GM21723 (cell line): ENCODE measurements at regions not wholly inside any gene's neighbourhood (a gene's known extent, or its start where the extent isn't known, plus 50 kb on each side); places are given as distances from the start of the nearest gene placed in this dataset.

Source experiments
- ATAC-seq: cut with Tn5 transposase; IDR thresholded peaks from one replicate; pipeline ENCODE4 v1.9.1; 2021; ENCODE audit warnings: mild to moderate bottlenecking, moderate library complexity; ENCODE audit not compliant: unreplicated experiment

GRCh38 chr6:168886964-168887363 is 366.7 kb downstream of the THBS2 start:
- no peak for ATAC-seq

GRCh38 chr6:168885751-168886742 is 367.6 kb downstream of the THBS2 start:
- ATAC-seq = no peak

DNA sequence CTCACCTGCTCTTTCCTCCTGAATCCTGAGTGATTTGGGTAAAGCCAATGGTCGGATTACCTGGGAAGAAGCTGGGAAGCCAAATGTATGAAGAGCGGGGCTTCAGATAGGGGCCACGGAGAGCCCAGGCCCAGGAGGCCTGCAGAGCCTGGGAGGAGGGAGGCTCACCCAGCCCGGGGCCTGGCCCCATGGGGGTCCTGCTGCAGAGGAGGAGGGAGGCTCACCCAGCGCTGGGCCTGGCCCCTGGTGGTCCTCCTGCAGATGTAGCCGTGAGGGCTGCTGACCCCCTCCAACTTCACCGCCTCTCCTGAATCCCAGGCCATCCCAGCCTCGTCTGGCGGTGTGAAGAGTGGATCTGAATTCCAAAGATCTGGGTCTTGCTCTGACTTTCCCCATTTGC is 368.4 kb downstream of the THBS2 start:
- ATAC-seq = no peak

- peak; percentile 75 for ATAC-seq
These were observed 369.0 kb downstream of the THBS2 start for GRCh38 chr6:168884646-168885086.

- peak; percentile 32 for ATAC-seq
These were observed 369.5 kb downstream of the THBS2 start for GRCh38 chr6:168884050-168884645.

DNA sequence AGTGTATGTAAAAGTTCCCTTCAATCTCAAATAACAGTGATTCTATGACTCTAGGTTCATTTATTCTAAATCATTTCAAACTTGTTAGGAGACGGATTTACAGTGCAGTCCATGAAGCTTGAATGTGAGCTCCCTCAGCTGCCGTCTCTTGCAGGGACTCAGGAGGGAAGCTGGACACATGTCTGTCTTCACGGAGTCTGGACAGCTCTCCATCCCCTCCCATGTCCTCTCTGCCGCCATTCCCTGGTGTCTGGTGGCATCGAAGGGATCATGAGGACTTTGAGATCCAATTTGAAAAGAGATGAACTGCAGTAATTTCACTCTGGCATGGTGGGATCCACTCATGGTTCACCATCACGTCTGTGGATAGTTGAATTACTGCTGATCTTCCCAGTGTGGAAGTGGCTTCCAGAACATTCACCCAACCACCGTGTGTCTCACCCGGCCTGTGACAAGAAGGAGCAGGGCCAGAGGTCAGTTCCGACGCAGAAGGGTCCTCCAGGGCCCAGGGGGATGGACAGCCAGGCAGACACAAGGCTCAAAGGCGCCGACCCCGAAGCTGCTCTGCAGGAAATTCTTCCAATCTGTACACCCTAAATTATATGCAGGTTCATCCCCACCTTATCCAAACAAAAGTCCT is 370.1 kb downstream of the THBS2 start:
- no peak for ATAC-seq

- ATAC-seq = no peak
These were observed 373.4 kb downstream of the THBS2 start for GRCh38 chr6:168880271-168880670.

- ATAC-seq = no peak
These were observed 375.8 kb downstream of the THBS2 start for GRCh38 chr6:168877821-168878282.

DNA sequence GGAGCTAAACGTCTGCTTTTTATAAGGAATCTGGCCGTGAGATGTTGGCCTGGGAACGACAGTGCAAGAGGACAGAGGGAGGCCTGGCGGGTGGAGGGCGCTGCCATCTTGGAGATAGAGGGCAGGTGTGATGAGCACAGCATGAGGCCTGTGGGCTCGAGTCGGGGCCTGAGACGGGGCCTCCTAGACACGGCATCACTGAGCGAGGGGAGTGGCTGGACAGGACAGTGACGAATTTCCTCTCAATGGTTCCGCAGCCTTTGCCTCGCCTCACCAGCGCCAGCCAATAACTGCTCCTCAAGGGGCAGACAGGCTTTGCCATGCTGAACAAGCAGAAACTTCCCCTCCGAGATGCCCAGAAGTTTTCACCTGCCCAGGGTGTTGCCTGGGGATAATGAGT is 376.7 kb downstream of the THBS2 start:
- no peak for ATAC-seq

DNA sequence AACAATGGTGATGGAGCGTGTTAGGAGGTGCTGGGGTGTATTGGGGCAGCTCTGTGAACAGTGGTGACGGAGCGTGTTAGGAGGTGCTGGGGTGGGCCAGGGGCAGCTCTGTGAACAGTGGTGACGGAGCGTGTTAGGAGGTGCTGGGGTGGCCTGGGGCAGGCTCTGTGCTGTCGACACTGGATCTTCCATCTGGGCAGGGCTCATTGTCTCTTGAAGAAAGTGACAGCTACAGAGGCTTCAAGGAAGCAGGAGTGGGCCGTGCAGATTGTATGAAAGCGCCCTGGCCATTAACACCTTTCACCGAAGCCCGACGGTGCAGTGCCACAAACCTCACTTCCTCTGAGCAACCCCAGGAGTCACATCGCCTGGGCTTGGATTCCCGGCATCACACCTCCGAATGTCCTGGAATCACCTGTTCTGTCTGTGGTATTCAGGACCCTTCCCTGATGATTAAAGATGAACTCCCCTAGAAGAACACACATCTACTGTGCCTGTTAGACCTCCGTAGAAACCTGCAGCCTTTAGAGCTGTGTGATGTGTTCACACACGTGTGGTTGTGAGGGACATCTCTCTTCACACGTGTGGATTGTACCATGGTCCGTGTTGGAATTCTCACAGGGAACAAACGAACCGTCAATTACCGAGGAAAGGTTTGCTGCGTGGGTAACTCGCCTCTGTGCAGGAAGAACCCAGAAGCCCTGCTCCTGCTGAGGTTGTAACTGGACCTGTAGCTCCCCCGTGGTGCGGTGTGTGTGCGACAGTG is 377.7 kb downstream of the THBS2 start:
- no peak for ATAC-seq

DNA sequence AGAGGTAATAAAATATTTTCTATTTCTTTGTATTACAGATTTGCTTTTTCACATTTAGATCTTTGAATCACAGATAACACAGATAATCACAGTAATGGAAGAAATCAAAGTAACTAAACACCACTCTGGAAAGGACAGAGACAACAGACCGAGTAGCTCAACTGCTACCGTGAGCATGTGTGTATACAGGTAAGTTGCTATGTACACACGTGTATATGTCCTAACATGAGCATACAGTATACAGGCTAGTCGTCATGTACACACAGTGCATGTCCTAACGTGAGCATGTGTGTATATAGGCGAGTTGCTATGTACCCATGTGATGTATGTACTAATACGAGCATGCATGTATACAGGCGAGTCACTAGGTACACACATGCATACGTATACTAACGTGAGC is 379.0 kb downstream of the THBS2 start:
- no peak for ATAC-seq

DNA sequence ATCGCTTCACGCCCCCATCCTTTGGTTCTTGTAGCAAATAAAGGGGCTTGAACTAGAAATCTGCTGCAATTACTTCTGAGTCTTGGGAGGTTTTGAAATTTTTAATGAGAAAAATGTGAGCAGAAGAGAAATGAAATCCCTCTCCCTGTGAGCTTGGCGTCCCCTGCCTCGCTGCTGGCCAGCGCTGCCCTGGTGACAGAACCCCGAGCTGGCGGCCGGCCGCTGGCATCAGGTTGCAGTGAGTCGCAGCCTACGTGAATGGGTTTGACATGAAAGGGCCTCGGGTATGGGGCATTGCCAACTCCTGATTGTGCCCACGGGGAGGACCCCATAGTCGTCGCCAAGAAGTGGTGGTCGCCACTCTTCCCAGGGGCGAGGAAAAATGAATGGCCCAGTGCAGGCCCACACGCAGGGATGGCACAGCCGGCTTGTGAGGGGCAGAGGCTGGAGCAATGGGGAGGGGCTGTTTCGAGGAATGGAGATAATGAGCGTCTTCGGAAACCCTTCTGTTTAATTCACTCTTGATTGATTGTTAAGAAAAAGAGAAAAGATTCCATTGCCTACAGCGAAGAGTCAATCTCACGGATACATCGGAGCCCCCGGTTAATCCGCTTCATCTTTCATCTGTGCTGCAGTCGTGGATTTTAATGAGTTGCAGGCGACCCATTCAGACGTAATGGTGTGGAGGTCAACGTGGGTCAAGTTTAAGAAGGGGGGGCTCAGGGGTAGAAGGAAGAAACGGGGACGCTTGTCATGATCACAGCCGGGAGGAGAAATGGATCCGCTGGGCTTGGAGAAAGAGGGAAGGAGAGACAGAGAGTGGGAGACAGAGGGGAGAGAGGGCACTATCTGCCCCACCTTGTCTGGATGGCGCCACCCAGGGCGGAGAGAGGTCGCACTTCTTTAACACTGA is 380.1 kb downstream of the THBS2 start:
- no peak for ATAC-seq

DNA sequence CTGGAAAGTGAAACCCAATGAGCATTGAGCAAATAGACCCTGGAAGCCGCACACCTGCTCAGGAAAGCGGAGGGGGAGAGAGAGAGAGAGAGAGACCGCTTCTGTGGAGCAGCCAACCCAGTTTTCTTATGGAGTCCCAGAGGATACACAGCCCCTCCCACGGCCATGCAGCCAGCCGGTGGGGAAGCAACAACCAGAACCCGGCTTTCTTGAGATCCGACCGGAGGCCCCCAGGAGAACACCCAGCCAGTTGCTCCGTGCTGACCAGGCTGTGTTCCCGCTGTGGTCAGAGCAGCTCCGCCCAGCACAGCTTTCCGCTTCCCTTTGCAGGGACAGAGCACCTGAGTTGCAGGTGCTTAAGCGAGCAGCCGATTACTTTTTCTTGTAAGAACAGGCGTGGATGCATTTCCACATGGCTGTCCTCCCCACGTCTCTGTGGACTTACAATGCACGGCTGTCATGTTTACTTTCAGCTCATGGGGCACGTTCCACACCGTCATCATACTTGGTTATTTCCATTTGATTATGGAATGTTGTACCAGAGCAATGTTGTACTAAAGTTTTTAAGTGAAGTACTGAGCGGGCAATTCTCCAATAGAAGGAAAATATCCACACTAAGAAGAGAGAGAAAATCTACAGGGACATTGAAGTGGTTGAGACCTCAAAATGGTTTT is 381.9 kb downstream of the THBS2 start:
- no peak for ATAC-seq

GRCh38 chr6:168870982-168871381 is 382.7 kb downstream of the THBS2 start:
- no peak for ATAC-seq

DNA sequence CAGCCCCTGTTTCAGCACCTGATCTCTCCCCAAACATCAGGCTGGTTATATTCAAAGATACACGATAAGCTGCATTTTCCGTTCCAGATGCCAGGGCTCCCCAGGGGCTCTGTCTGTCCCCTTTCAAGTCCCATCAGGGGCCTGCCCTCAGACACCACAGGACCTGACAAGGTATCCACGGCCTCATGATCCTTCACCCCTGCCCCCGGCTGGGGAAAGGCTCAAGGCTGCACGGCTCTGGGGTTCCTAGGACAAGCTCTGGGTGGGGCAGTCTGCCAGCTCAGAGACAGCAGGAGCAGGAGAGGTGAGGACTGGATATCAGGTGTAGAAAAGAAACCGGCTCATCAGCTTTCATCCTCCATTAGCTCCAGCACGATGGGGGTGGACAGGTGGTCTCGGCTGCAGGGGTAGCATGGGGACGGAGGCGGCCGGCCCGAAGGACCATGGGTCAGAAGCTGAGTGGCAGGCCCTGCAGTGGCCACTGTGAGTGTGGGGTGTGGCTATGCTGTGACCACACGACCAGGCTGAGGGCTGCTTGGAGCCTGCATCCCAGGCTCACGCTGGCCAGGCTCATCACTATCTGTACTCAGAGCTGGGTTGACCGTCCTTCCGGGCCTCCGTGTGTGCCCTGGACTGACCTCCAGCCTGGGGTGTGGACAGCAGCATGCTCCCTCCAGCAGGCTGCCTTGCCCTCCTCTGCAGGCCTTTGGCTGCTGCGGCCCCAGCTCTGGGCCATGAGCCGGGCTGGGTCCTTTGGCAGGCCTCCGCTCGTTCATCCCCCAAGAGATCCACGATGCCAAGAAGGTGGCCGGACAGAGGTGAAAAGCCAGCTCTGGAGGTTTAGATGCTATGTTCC is 386.2 kb downstream of the THBS2 start:
- no peak for ATAC-seq

DNA sequence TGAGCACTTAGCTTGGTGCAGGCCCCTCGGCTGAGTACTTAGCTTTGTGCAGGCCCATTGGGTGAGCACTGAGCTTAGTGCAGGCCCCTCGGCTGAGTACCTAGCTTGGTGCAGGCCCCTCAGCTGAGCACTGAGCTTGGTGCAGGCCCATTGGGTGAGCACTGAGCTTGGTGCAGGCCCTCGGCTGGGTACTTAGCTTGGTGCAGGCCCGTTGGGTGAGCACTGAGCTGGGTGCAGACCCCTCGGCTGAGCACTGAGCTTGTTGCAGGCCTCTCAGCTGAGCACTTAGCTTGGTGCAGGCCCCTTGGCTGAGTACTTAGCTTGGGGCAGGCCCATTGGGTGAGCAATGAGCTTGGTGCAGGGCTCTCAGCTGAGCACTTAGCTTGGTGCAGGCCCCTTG is 387.1 kb downstream of the THBS2 start:
- ATAC-seq = no peak

- ATAC-seq = no peak
These were observed 388.1 kb downstream of the THBS2 start for GRCh38 chr6:168865522-168865921.
